ENCODE measurements at regions not wholly inside any gene's neighbourhood (a gene's known extent, or its start where the extent isn't known, plus 50 kb on each side); places are given as distances from the start of the nearest gene placed in this dataset.

- H3K4me3 Mint-ChIP-seq = no peak overlapping the region
- no peaks in the 10 kb centered on the region for H3K36me3 Mint-ChIP-seq (ENCODE audit: low read depth)
- H3K27me3 Mint-ChIP-seq (ENCODE audit: low read depth) = peaks cover 4% of the 10 kb centered on the region
- TF ChIP-seq CTCF (IDR thresholded peaks at IDR 0.05; ENCODE audit: unreplicated experiment in 3 of 3) = no peak
- H3K4me1 Mint-ChIP-seq = peaks cover 48% of the 10 kb centered on the region
- H3K9me3 Mint-ChIP-seq = no peaks in the 10 kb centered on the region
- H3K27ac Mint-ChIP-seq = peak overlapping the region; percentile 2 to 22 (median 11)
Measured at GRCh38 chr1:234881893-234882771, 246.5 kb downstream of the TOMM20 start.

GRCh38 chr1:234879147-234880080 lies 249.2 kb downstream of the TOMM20 start:
- Mint-ChIP-seq H3K27ac (peak overlapping the region in 2 of 3 experiments; percentile 3 to 10), H3K27me3 (ENCODE audit: low read depth) (peaks cover 4% of the 10 kb centered on the region), H3K36me3 (ENCODE audit: low read depth) (no peaks in the 10 kb centered on the region), H3K4me1 (peaks cover 40% of the 10 kb centered on the region), H3K9me3 (no peaks in the 10 kb centered on the region), H3K4me3 (no peak overlapping the region)
- TF ChIP-seq CTCF (IDR thresholded peaks at IDR 0.05; ENCODE audit: unreplicated experiment in 3 of 3) = no peak

- H3K27ac Mint-ChIP-seq = no peak overlapping the region
- no peak overlapping the region for H3K4me3 Mint-ChIP-seq
- H3K27me3 Mint-ChIP-seq (ENCODE audit: low read depth) = peaks cover 4% of the 10 kb centered on the region
- no peaks in the 10 kb centered on the region for H3K9me3 Mint-ChIP-seq
- peaks cover 32% of the 10 kb centered on the region for H3K4me1 Mint-ChIP-seq
- TF ChIP-seq CTCF (IDR thresholded peaks at IDR 0.05; ENCODE audit: unreplicated experiment in 3 of 3) = no peak
- H3K36me3 Mint-ChIP-seq (ENCODE audit: low read depth) = no peaks in the 10 kb centered on the region
Measured at GRCh38 chr1:234878288-234878687, 250.3 kb downstream of the TOMM20 start.

- Mint-ChIP-seq H3K4me3 (no peak overlapping the region), H3K27me3 (ENCODE audit: low read depth) (peaks cover 4% of the 10 kb centered on the region)
Measured at GRCh38 chr1:234877761-234878160, 250.9 kb downstream of the TOMM20 start.

More at GRCh38 chr1:234877761-234878160, 250.9 kb downstream of the TOMM20 start:
- no peaks in the 10 kb centered on the region for H3K9me3 Mint-ChIP-seq
- TF ChIP-seq CTCF (IDR thresholded peaks at IDR 0.05; ENCODE audit: unreplicated experiment in 3 of 3) = no peak
- H3K4me1 Mint-ChIP-seq = peaks cover 31% of the 10 kb centered on the region
- peak overlapping the region in 1 of 3 experiments; percentile 27 for H3K27ac Mint-ChIP-seq
- no peaks in the 10 kb centered on the region for H3K36me3 Mint-ChIP-seq (ENCODE audit: low read depth)
